Right renal cortex interstitium (tissue), 3 donors: ENCODE measurements at regions not wholly inside any gene's neighbourhood (a gene's known extent, or its start where the extent isn't known, plus 50 kb on each side); places are given as distances from the start of the nearest gene placed in this dataset.

Experiments
- DNase-seq, 3 donors: peaks; one replicate each; pipeline ENCODE4 v3.0.0-alpha.2; 2013; ENCODE audit warnings: low read depth in 3 of 3, low spot score in 2 of 3

- DNase-seq, result no peak
These were observed 183.4 kb upstream of the GALNT2 start for GRCh38 chr1:229883504-229884200.

DNA sequence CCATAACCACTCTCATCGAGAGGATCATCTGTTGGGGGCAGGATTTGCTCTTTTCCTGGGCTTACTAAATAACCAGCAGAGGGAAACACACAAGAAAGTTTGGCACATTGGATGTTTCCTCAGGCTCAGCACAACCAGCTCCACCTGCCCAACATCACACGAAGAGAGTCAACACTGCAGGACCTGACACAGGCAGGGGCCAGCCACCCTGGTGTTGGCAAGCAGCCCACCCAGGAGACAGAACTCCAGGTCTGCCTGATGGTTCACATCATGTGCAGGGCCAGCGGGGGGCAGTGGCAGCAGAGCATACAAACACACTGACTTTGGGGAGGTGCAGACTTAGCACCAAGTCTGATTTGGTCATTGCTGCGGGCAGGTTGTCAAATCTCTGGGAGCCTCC, 182.3 kb upstream of the GALNT2 start:
- no peak for DNase-seq

GRCh38 chr1:229885568-229886495, 181.2 kb upstream of the GALNT2 start:
- no peak for DNase-seq

DNA sequence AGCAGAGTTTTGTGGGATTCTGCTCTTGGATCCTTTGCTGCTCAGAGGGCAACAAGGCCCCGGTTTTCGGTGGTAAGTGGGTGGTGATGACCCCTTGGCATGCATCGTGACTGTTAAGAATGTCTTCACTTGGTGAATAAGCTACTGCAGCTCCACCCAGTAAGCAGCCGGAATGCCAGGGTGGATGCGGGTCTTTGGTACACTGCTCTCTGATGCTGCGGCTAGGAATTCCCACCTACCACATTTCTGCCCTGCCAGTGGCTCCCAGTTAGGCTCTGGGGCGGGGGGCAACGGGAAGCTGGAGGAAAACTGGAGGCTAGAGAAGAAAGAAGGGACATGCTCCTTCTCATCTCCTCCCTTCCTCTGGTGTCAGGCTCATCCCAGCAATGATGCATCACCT, 180.4 kb upstream of the GALNT2 start:
- no peak for DNase-seq

DNA sequence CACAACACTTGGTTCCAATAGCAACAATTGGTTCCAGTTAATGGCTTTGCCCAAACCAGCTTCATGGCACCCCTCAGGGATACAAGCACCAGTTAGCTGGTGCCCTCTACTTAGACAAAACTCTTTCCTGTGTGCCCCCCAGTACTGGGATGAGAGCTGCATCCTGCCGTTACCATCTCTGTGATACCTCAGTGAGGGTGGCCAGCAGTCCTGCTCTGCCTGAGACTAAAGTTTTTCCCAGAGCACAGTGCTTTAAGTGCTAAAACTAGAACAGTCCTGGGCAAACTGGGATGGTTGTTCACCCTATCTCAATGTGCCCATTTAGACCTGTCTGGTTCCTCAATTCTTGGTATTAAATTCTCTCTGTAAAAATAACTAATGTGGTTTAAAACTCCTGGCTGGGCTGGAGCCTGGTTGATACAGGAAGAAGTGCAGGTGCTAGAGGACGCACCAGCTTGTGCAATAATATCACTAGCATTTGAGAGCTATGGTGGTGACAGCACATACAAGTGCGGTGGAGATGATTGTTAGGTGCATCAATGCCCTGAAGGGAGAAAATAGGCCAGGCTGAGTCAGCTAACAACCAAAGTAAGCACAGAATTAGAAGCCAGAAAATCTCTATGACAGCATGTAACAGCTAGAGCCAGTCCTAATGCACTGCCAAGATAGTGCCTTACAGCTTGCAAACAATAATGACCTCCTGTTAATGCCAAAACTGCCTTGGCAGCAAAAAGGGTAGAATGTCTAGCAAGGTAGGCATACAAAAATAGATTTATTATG, 179.8 kb upstream of the GALNT2 start:
- no peak for DNase-seq

- no peak for DNase-seq
These were observed 178.9 kb upstream of the GALNT2 start for GRCh38 chr1:229888157-229888556.

DNA sequence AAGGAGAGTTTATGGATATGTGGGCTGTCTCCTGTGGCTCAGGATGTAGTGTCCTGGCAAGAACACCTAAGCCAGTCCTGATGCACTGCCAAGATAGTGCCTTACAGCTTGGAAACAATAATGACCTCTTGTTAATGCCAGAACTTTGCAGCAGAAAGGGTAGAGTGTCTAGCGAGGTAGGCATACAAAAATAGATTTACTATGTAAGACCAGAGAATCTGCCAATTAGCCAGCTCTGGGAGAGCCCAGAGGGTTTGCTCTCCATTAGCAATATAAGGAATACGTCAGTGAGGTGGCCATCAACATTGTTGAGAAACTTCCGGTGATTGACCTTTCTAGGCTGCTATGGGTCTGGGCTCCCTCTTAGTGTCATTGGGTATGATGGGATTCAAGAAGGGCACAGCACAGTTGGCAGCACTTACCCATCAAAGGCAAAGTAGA, 178.5 kb upstream of the GALNT2 start:
- no peak for DNase-seq

- DNase-seq, result no peak
These were observed 178.0 kb upstream of the GALNT2 start for GRCh38 chr1:229889031-229889517.

DNA sequence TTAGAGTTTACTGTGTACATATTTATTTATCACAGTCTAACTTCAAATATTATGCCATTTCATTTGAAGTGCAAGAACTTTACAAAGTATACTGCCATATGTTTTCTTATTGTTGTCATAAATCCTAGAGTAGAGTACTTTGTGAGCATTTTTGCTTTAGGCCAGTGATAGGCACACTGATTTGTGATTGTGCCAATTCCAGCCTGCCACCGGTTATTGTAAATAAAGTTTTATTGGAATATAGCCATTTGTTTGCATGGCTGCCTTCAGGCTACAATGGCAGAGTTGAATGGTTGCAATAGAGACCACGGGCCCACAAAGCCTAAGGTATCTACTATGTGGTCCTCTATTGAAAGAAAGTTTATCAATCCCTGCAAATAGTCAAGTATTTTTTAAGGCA, 175.8 kb upstream of the GALNT2 start:
- no peak for DNase-seq

GRCh38 chr1:229892515-229893117, 174.4 kb upstream of the GALNT2 start:
- DNase-seq, result no peak

DNA sequence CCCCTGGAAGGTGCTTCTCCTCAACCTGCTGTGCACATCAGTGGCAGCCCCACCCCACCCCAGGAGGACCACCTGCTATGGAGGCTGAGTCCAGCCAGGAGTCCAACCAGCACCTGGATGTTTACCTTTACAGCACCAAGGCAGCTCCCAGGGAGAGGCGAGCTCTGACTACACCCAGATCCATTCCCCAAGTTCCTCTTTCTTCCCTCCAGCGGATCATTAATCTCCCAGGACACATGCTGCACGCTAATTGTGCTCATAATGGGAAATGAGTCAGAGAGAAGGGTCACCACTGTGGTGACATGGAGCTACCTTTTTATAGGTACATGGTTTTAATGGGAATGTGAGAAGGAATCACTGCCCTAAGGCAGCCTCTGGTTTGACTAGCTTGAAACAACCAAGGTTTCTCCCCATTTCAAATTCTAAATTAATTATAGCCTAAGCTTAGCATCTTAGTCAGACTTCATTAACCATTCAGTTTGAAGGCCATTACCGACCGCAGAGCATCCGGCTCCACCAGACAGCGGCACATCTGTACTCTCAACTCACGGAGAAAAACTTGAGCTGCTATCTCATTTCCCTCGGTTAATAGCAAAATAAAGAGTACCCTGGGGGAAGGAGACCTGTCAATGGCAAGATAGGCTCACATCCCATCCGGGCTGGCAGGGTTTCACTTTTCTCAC, 173.1 kb upstream of the GALNT2 start:
- DNase-seq, result peak; percentile 5 to 23 (median 20)

GRCh38 chr1:229894532-229894931, 172.5 kb upstream of the GALNT2 start:
- DNase-seq, result no peak

- no peak for DNase-seq
These were observed 171.4 kb upstream of the GALNT2 start for GRCh38 chr1:229895605-229896004.

DNA sequence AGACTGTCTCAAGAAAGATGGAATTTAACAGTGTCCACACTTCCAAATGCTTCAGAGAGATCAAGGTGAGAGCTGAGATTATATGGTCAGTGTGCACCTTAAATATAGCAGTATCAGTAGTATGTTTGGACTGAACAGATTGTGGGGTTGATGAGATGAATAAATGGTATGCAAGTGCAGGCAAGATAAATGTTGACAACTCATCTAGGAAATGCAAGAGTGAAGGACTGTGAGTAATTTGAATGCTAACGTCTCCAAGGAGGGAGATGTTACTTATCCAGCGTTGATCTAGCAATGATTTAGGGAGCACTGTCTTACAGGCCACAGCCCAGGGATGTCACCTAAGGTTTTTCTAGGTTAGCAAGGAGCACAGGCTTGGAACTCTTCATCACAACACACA, 170.7 kb upstream of the GALNT2 start:
- DNase-seq, result no peak

GRCh38 chr1:229896861-229897260, 170.2 kb upstream of the GALNT2 start:
- no peak for DNase-seq

- DNase-seq, result no peak
These were observed 169.5 kb upstream of the GALNT2 start for GRCh38 chr1:229897501-229897900.

- DNase-seq, result no peak
These were observed 166.8 kb upstream of the GALNT2 start for GRCh38 chr1:229900220-229900619.

GRCh38 chr1:229905031-229905545, 161.9 kb upstream of the GALNT2 start:
- DNase-seq, result no peak

DNA sequence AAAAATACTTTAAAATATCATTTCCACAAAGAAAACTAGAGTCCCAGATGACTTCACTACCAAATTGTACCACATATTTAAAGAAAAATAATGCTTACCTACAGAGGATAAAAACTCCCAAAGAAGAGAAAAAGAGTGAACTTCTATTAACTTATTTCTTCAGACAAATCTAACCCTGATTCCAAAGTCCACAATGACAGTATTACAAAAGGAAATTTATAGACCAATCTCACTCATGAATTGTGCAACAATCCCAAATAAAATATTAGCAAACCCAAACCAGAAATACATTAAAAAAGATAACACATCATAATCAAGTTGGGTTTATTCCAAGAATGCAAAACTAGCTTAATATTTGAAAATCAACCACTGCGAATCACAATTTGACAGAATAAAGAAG, 161.4 kb upstream of the GALNT2 start:
- DNase-seq, result no peak
